Posterior cingulate gyrus (tissue), 11 donors: ENCODE measurements at regions not wholly inside any gene's neighbourhood (a gene's known extent, or its start where the extent isn't known, plus 50 kb on each side); places are given as distances from the start of the nearest gene placed in this dataset.
"Not testable (repeated sequence)": the region's sequence is repeated elsewhere in the genome, so short reads cannot be mapped to it uniquely, and the experiment has no call there.

Experiments used
- DNase-seq, 10 donors: peaks; one replicate each; pipeline versions ENCODE4 v3.0.0 to v3.0.0-alpha.2; 2020 to 2021; ENCODE audit warnings: mixed read lengths in 3 of 10
- intact Hi-C: fragments of 100-400 bp; cut with DNase I; formaldehyde crosslinking; loops from one replicate; pipeline ENCODE4 v1.15.1; 2023

DNA sequence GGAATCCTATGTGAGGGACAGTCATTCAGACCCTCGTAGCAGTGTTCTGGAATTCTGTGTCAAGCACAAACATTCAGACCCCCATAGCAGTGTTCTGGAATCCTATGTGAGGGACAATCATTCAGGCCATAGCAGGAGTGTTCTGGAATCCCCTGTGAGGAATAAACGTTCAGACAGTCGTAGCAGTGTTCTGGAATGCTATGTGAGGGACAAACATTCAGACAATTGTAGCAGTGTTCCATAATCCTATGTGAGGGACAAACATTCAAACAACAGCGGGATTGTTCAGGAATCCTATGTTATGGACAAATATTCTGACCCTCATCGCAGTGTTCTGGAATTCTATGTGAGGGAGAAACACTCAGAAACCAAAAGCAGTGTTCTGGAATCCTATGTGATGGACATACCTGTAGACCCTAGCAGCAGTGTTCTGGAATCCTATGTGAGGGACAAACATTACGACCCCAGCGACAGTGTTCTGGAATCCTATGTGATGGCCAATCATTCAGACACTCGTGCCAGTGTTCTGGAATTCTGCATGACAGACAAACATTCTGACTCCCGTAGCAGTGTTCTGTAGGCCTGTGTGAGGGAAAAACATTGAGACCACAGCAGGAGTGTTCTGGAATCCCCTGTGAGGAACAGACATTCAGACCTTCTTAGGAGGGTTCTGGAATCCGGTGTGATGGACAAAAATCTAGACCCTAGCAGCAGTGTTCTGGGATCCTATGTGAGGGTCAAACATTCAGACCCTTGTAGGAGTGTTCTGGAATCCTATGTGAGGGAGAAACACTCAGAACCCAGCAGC is 388.1 kb upstream of the SPATA31A5 start:
- intact Hi-C loops, DNase-seq: not testable (repeated sequence)

DNA sequence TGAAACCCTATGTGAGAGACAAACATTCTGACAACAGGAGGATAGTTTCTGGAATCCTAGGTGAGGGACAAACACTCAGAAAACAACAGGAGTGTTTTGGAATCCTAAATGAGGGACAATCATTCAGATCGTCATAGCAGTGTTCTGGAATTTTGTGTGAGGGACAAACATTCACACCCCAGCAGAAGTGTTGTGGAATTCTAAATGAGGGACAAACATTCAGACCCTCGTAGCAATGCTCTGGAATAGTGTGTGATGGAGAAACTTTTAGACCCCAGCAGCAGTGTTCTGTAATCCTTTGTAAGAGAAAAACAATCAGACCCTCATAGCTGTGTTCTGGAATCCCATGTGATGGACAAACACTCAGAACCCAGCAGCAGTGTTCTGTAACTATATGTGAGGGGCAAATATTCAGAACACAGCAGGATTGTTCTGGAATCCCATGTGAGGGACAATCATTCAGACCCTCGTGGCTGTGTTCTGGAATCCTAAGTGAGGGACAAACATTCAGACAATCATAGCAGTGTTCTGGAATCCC is 387.4 kb upstream of the SPATA31A5 start:
- intact Hi-C loops, result not testable (repeated sequence)

DNA sequence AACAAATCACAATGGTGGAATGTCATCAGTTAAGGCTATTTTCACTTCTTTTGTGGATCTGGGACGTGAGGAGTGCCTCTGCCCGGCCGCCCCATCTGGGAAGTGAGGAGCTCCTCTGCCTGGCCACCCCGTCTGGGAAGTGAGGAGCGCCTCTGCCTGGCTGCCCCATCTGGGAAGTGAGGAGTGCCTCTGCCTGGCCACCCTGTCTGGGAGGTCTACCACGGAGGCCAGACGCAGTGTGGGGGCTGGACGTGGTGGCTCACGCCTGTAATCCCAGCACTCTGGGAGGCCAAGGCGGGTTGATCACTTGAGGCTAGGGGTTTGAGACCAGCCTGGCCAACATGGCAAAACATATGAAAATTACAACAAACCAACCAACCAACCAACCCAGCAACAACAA is 369.7 kb upstream of the SPATA31A5 start:
- DNase-seq, result peak in 2 of 10 donors; percentile 21 to 75
- intact Hi-C loops, result not testable (repeated sequence)

More for the DNA sequence above, 387.4 kb upstream of the SPATA31A5 start:
- not testable (repeated sequence) for DNase-seq

DNA sequence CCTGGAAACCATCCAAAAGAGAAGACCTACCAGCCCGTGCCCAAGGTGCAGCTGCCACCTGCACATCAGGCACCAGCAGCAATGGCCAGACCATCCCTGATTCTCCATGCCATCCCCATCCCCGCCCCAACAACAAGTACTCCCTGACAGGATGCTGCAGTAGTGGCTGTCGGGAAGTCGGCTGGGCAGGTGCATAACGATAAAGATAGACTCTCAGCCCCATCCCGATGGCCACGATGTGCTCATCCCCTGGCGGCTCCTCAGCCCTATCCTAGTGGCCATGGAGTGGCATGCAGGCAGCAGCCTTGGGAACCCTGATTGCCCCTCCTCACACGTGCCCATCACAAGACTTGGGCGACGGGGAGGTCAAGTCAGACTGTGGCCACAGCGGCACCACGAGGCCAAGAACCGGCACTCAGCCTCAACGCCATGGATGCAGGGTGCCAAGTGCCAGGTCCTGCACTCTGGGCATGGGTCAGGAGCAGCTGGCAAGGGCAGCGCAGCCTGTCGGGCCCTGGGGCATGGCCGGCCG is 368.8 kb upstream of the SPATA31A5 start:
- intact Hi-C loops, result no loop called here
- DNase-seq, result peak in 4 of 10 donors; percentile 8 to 37 (median 28)

DNA sequence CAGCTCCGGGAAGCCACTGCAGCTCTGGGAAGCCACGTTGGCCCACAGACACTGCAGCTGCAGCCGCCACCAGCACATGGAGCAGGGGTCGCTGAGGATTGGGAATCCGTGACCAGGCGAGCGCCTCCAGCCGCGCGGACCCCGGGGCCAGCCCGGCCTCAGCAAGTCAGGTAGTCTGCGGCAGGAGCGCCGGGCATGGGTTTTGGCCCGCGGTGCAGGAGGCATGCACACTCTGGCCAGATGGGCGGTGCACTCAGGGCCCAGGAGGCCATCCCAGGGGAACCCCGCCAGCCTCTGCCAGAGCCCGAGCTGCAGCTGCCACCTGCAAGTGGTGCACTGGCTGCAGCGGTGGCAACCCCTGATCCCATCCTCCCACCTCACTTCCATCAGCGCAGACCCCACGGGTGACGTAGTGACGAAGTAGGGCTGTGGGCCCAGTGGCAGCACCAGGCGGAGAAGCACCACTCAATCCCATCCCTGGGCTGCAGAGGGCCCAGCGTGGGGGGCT is 368.3 kb upstream of the SPATA31A5 start:
- intact Hi-C loops, result no loop called here
- DNase-seq, result peak in 3 of 10 donors; percentile 46 to 85 (median 69)

DNA sequence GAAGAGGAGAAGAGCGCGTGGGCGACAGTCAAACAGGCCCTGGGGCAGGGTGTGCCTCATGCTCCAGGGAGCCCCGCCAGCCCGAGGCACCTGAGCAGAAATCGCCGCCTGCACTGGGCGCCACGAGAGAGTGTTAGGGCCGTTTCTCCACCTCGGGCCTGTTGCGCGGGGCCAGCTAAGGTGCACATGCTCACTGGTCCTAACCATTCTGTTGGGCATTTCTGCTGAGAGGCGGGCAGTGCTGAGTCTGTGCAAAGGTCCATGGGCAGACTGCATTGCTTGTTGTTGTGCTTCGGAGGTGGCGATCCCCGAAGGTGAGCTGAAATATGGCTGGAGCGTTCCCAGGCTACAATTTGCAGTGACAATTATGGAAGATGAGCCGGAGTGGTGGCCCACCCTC is 367.8 kb upstream of the SPATA31A5 start:
- peak in 2 of 10 donors; percentile 49 to 65 for DNase-seq
- intact Hi-C loops, result no loop called here

DNA sequence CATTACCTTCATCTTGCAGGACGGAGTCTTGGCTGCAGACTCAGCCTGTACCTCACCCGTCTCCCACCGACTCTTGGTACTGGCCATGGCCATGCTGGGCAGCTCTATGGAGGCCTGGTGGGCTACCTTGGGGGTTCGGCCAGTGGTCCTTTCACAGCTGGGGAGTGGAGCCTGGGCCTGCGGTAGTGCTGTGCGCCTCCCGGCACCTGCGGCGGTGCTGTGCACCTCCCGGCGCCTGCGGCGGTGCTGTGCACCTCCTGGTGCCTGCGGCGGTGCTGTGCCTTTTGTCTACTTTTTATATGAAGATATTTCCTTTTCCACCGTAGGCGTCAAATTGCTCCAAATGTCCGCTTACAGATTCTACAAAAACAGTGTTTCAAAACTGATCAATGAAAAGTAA is 367.2 kb upstream of the SPATA31A5 start:
- DNase-seq, result peak in 2 of 10 donors; percentile 9 to 46
- intact Hi-C loops, result not testable (repeated sequence)
